Breast epithelium (tissue), 4 donors: ENCODE measurements at regions not wholly inside any gene's neighbourhood (a gene's known extent, or its start where the extent isn't known, plus 50 kb on each side); places are given as distances from the start of the nearest gene placed in this dataset.

Experiments used
- DNase-seq, 2 donors: peaks; one replicate each; pipeline ENCODE4 v3.0.0-alpha.2; 2019; ENCODE audit warnings: low spot score in 2 of 2
- H3K27ac ChIP-seq, 2 donors: fragments of 200-600 bp; sonication (generic) in 1 of 2; one replicate each; pipeline ENCODE4 v1.5.1; 2016 to 2019; ENCODE audit warnings: mild to moderate bottlenecking in 1 of 2
- H3K27me3 ChIP-seq, 2 donors: fragments of 200-600 bp; sonication (generic) in 1 of 2; one replicate each; pipeline versions ENCODE4 v1.5.1 to v1.6.0; 2017 to 2019; ENCODE audit warnings: control low read depth in 1 of 2, mild to moderate bottlenecking in 1 of 2
- H3K36me3 ChIP-seq: fragments of 200-600 bp; one replicate; pipeline ENCODE4 v1.5.1; 2019
- H3K4me1 ChIP-seq, 2 donors: fragments of 200-600 bp; sonication (generic); one replicate each; pipeline ENCODE4 v1.5.1; 2016 to 2019; ENCODE audit warnings: control low read depth in 1 of 2
- H3K4me3 ChIP-seq, 3 donors: fragments of 200-600 bp; sonication (generic); 1 replicate in 2 of 3; 2 replicates in 1 of 3; pipeline ENCODE4 v1.5.1; 2016 to 2019; ENCODE audit warnings: mild to moderate bottlenecking in 3 of 3, moderate library complexity in 2 of 3
- H3K9me3 ChIP-seq, 2 donors: fragments of 200-600 bp; sonication (generic) in 1 of 2; one replicate each; pipeline ENCODE4 v1.5.1; 2016 to 2019; ENCODE audit warnings: control low read depth in 1 of 2
- CTCF ChIP-seq, 3 donors: fragments of 450-650 bp; IDR thresholded peaks; one replicate each; pipeline ENCODE4 v1.5.1; 2016 to 2017; ENCODE audit warnings: antibody characterized with exemption in 3 of 3, mild to moderate bottlenecking in 3 of 3, moderate library complexity in 3 of 3
- POLR2A ChIP-seq: fragments of 450-650 bp; IDR thresholded peaks from one replicate; pipeline ENCODE4 v1.6.1; 2016; ENCODE audit warnings: antibody characterized with exemption, mild to moderate bottlenecking, moderate library complexity
- POLR2AphosphoS5 ChIP-seq, 3 donors: sonication (generic); formaldehyde crosslinking; IDR thresholded peaks; one replicate each; pipeline ENCODE4 v1.6.1; 2017; ENCODE audit warnings: antibody characterized with exemption in 3 of 3
- intact Hi-C: fragments of 100-400 bp; cut with DNase I; formaldehyde crosslinking; loops from one replicate; pipeline ENCODE4 v1.15.1; 2023; ENCODE audit warnings: low total_unique reads

GRCh38 chr1:34320053-34320669 is 143.5 kb downstream of the C1orf94 start:
- DNase-seq: no peak
- intact Hi-C loops: no loop called here
- H3K4me3 ChIP-seq: no peak overlapping the region
- H3K9me3 ChIP-seq: peaks cover 11 to 16% of the 10 kb centered on the region in 2 donors
- H3K4me1 ChIP-seq: no peaks in the 10 kb centered on the region
- H3K27ac ChIP-seq: no peak overlapping the region
- TF ChIP-seq POLR2A (no peak), POLR2AphosphoS5 (IDR thresholded peaks at IDR 0.05) (no peak), CTCF (IDR thresholded peaks at IDR 0.05) (no peak)
- peaks cover 0 to 6% of the 10 kb centered on the region in 2 donors for H3K27me3 ChIP-seq
- H3K36me3 ChIP-seq: no peaks in the 10 kb centered on the region

- TF ChIP-seq POLR2AphosphoS5 (IDR thresholded peaks at IDR 0.05) (no peak), CTCF (IDR thresholded peaks at IDR 0.05) (no peak), POLR2A (no peak)
- Histone ChIP-seq H3K36me3 (no peaks in the 10 kb centered on the region), H3K27me3 (peaks cover 0 to 14% of the 10 kb centered on the region in 2 donors), H3K4me1 (no peaks in the 10 kb centered on the region), H3K9me3 (no peaks in the 10 kb centered on the region), H3K27ac (no peak overlapping the region), H3K4me3 (no peak overlapping the region)
- DNase-seq: no peak
- intact Hi-C loops: no loop called here
Observed at GRCh38 chr1:34322969-34323368, 146.3 kb downstream of the C1orf94 start.

GRCh38 chr1:34324879-34325440 is 148.3 kb downstream of the C1orf94 start:
- H3K4me3 ChIP-seq: no peak overlapping the region
- DNase-seq: no peak
- H3K4me1 ChIP-seq: no peaks in the 10 kb centered on the region
- no peak overlapping the region for H3K27ac ChIP-seq
- no peaks in the 10 kb centered on the region for H3K9me3 ChIP-seq
- H3K36me3 ChIP-seq: no peaks in the 10 kb centered on the region
- intact Hi-C loops: no loop called here
- H3K27me3 ChIP-seq: peaks cover 0 to 14% of the 10 kb centered on the region in 2 donors
- TF ChIP-seq POLR2A (no peak), POLR2AphosphoS5 (IDR thresholded peaks at IDR 0.05) (no peak), CTCF (IDR thresholded peaks at IDR 0.05) (no peak)

GRCh38 chr1:34328281-34328799 is 151.6 kb downstream of the C1orf94 start:
- intact Hi-C loops: no loop called here
- no peaks in the 10 kb centered on the region for H3K4me1 ChIP-seq
- H3K27me3 ChIP-seq: peaks cover 0 to 8% of the 10 kb centered on the region in 2 donors
- H3K36me3 ChIP-seq: no peaks in the 10 kb centered on the region
- no peak for DNase-seq
- no peak overlapping the region for H3K4me3 ChIP-seq
- no peak for TF ChIP-seq POLR2AphosphoS5 (IDR thresholded peaks at IDR 0.05)
- no peak for TF ChIP-seq POLR2A
- no peak for TF ChIP-seq CTCF (IDR thresholded peaks at IDR 0.05)
- no peaks in the 10 kb centered on the region for H3K9me3 ChIP-seq
- H3K27ac ChIP-seq: no peak overlapping the region

- no peak for DNase-seq
Observed at GRCh38 chr1:34330061-34330460, 153.4 kb downstream of the C1orf94 start.

More at GRCh38 chr1:34330061-34330460, 153.4 kb downstream of the C1orf94 start:
- H3K4me1 ChIP-seq: no peaks in the 10 kb centered on the region
- no peaks in the 10 kb centered on the region for H3K9me3 ChIP-seq
- intact Hi-C loops: no loop called here
- no peak overlapping the region for H3K27ac ChIP-seq
- TF ChIP-seq CTCF (IDR thresholded peaks at IDR 0.05) (no peak), POLR2A (no peak), POLR2AphosphoS5 (IDR thresholded peaks at IDR 0.05) (no peak)
- H3K27me3 ChIP-seq: peaks cover 0 to 8% of the 10 kb centered on the region in 2 donors
- no peak overlapping the region for H3K4me3 ChIP-seq
- H3K36me3 ChIP-seq: no peaks in the 10 kb centered on the region
